Nephron progenitor cell (in vitro differentiated cells): ENCODE measurements at regions not wholly inside any gene's neighbourhood (a gene's known extent, or its start where the extent isn't known, plus 50 kb on each side); places are given as distances from the start of the nearest gene placed in this dataset.
A peak's percentile ranks its signal among the peaks of the same experiment; 100 is the strongest.

ENCODE experiments used
- DNase-seq: peaks from one replicate; pipeline ENCODE4 v3.0.0; 2021
- H3K27ac Mint-ChIP-seq: 2 replicates; pipeline ENCODE4 v1.8.0; 2021; ENCODE audit warnings: mild to moderate bottlenecking, moderate library complexity, mixed read lengths
- H3K27me3 Mint-ChIP-seq: 2 replicates; pipeline ENCODE4 v1.8.0; 2021; ENCODE audit warnings: mild to moderate bottlenecking, low read depth, mixed read lengths; ENCODE audit not compliant: poor library complexity
- H3K36me3 Mint-ChIP-seq: 2 replicates; pipeline ENCODE4 v1.8.0; 2021; ENCODE audit warnings: low read depth, mixed read lengths
- H3K4me1 Mint-ChIP-seq: 2 replicates; pipeline ENCODE4 v1.8.0; 2021; ENCODE audit warnings: mixed read lengths
- H3K4me3 Mint-ChIP-seq: 2 replicates; pipeline ENCODE4 v1.8.0; 2021; ENCODE audit warnings: mild to moderate bottlenecking, moderate library complexity, mixed read lengths
- H3K9me3 Mint-ChIP-seq: 2 replicates; pipeline ENCODE4 v1.8.0; 2021; ENCODE audit warnings: mild to moderate bottlenecking, moderate library complexity, mixed read lengths
- TF ChIP-seq, protein P1 (sequence below): fragments of 200-600 bp; sonication (generic); IDR thresholded peaks from 2 replicates; pipeline ENCODE4 v1.5.0; 2021; ENCODE audit warnings: antibody characterized with exemption

DNA sequence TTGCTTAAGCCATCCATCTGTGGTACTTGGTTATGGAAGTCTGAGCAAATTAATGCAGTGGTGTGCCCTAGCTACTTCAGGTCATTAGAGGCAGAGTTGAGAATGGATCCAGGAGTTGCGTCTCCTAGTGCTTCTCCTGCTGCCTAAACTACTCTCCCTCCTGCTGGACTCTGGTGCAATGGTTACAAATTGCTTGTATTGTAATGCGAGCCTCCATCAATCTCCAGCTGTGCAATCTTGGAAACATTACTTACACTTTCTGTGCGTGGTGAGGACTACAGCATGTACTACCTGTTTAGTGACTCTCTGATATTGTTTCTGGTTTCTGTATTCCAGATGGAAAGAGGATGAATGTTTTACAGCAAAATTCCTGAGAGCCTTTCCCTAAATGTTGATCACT, 119.0 kb upstream of the CYRIA start:
- no peaks in the 10 kb centered on the region for H3K36me3 Mint-ChIP-seq
- H3K4me3 Mint-ChIP-seq, result no peak overlapping the region
- peaks cover 18% of the 10 kb centered on the region for H3K4me1 Mint-ChIP-seq
- no peak for DNase-seq
- no peak overlapping the region for H3K27ac Mint-ChIP-seq
- peaks cover 3% of the 10 kb centered on the region for H3K27me3 Mint-ChIP-seq
- TF ChIP-seq, protein P1, sequence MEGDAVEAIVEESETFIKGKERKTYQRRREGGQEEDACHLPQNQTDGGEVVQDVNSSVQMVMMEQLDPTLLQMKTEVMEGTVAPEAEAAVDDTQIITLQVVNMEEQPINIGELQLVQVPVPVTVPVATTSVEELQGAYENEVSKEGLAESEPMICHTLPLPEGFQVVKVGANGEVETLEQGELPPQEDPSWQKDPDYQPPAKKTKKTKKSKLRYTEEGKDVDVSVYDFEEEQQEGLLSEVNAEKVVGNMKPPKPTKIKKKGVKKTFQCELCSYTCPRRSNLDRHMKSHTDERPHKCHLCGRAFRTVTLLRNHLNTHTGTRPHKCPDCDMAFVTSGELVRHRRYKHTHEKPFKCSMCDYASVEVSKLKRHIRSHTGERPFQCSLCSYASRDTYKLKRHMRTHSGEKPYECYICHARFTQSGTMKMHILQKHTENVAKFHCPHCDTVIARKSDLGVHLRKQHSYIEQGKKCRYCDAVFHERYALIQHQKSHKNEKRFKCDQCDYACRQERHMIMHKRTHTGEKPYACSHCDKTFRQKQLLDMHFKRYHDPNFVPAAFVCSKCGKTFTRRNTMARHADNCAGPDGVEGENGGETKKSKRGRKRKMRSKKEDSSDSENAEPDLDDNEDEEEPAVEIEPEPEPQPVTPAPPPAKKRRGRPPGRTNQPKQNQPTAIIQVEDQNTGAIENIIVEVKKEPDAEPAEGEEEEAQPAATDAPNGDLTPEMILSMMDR, result no peak
- peaks cover 18% of the 10 kb centered on the region for H3K9me3 Mint-ChIP-seq

DNA sequence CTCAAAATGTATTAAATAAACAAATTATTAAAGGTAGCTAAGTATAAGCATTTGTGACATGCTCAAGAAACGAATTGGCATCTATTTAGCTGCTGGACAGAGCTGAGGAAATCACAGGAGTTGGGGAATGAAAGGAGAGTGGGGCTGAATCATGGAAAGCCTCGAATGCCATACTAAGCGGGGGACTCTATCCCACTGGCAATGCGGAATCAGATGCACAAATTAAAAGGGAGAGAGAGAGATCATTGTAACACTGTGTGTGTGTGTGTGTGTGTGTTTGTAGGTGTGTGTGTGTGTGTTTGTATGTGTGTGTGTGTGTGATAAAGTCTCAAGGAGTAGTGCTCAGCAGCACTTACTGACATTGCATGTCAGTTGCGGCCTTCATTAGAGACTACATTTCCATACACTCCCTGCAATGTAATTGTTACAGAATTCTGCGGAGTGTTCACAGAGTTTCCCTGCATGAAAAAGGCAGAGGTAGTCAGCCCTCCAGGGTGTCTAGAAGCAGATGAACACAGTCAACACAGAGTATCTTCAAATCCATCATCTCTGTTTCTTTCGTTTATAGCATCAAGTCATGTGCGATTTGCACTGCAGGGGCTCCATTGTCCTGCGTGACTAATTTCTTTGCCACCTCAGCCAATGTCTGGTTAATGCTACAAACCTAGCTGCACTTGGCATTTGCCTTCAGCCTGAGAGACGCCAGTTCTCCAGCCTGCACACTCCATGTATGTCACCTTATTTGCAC, 111.7 kb upstream of the CYRIA start:
- H3K9me3 Mint-ChIP-seq, result peaks cover 18% of the 10 kb centered on the region
- no peak overlapping the region for H3K27ac Mint-ChIP-seq
- peaks cover 3% of the 10 kb centered on the region for H3K27me3 Mint-ChIP-seq
- no peak for DNase-seq
- TF ChIP-seq, protein P1, result no peak
- H3K4me3 Mint-ChIP-seq, result no peak overlapping the region
- peaks cover 30% of the 10 kb centered on the region for H3K4me1 Mint-ChIP-seq
- H3K36me3 Mint-ChIP-seq, result no peaks in the 10 kb centered on the region

DNA sequence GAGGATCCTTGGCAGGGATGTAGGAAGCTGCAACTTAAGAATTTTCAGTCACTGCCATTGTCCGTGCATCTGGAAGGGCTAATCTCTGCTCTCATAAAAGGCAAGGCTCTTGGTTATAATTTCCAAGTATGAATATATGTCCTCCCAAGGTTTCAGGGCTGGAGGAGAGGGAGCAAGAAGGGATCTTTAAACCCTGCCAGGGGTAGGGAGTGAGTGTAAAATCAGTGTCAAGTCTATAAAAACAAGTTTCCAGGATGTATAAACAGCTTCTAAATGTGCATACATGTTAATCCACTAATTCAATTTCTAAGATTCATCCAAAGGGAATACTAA, 110.2 kb upstream of the CYRIA start:
- TF ChIP-seq, protein P1, result no peak
- Mint-ChIP-seq H3K9me3 (peaks cover 12% of the 10 kb centered on the region), H3K4me3 (no peak overlapping the region), H3K27me3 (peaks cover 4% of the 10 kb centered on the region), H3K36me3 (no peaks in the 10 kb centered on the region), H3K27ac (no peak overlapping the region), H3K4me1 (peaks cover 30% of the 10 kb centered on the region)
- DNase-seq, result no peak

DNA sequence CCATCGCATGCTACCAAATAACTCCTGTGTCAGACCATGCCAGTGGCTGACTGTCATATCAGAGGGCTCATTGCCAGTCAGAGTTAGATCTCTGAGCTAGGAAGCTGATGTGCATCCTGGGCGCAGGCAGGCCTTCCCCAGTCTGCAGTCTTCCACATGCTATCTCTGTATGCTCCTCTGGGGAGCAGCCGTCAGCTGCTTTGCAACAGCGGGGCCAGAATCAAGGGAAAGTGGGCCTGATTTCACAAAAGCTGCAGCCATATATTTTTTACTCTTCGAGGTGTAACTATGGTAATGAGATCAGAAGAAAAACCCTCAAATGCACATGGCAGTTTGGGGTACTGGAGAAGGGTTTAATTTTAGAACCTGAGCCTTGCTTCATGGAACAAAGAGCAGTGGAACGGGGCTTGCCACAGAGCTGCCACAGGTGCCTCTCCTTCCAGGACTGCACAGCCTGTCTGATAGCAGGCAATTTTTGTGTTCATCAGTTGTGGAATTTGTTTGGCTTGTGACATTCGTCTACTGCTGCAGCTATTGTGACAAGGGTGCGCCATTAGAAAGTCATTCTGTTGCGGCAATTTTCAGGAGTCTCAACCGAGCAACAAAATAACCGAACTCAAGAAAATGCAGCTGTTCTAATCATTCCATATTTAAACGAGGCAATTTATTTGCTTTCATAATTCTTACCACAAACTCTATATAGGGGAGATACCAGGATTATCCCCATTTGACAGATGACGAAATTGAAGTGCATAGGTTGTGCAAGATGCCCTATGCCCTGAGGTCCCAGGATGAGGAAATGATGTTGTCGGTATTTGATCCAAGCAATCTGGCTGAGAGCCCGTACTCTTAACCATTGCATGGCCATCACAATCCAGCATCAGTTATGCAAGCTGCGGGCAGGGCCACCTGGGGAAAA, 109.6 kb upstream of the CYRIA start:
- DNase-seq, result peak; percentile 20
- TF ChIP-seq, protein P1, result peak; percentile 41
- peaks cover 6% of the 10 kb centered on the region for H3K9me3 Mint-ChIP-seq
- H3K36me3 Mint-ChIP-seq, result no peaks in the 10 kb centered on the region
- peak overlapping the region; percentile 8 for H3K27ac Mint-ChIP-seq
- H3K4me1 Mint-ChIP-seq, result peaks cover 30% of the 10 kb centered on the region
- peaks cover 11% of the 10 kb centered on the region for H3K27me3 Mint-ChIP-seq
- H3K4me3 Mint-ChIP-seq, result no peak overlapping the region

DNA sequence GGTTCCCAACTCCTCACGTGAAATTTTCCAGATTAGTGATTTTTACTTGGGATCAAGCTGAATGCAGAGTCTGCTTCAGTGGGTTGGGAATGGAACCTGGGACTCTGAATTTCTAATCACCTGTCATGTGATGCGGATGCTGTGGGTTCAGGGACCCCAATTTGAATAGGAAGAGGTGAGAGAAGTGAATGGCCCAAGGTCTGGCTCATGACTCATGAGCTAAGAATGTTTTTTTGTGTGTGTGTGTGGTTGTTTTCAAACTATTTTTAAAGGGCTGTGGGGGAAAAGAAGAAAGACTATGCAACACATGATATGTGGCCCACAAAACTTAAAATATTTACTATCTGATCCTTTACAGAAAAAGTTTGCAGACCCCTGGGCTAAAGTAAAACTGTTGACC, 108.5 kb upstream of the CYRIA start:
- Mint-ChIP-seq H3K4me3 (no peak overlapping the region), H3K9me3 (no peaks in the 10 kb centered on the region), H3K27ac (no peak overlapping the region), H3K27me3 (peaks cover 16% of the 10 kb centered on the region), H3K36me3 (no peaks in the 10 kb centered on the region), H3K4me1 (peaks cover 30% of the 10 kb centered on the region)
- TF ChIP-seq, protein P1, result no peak
- no peak for DNase-seq
